HG03108 (cell line): ENCODE measurements at regions not wholly inside any gene's neighbourhood (a gene's known extent, or its start where the extent isn't known, plus 50 kb on each side); places are given as distances from the start of the nearest gene placed in this dataset.
A peak's percentile ranks its signal among the peaks of the same experiment; 100 is the strongest.

Source experiments
- ATAC-seq: cut with Tn5 transposase; IDR thresholded peaks from one replicate; pipeline ENCODE4 v1.9.1; 2021; ENCODE audit warnings: moderate library complexity; ENCODE audit not compliant: unreplicated experiment

- no peak for ATAC-seq
Observed at GRCh38 chr5:106172681-106173532, 1497.8 kb downstream of the EFNA5 start.

GRCh38 chr5:106171708-106172107 is 1499.0 kb downstream of the EFNA5 start:
- no peak for ATAC-seq

DNA sequence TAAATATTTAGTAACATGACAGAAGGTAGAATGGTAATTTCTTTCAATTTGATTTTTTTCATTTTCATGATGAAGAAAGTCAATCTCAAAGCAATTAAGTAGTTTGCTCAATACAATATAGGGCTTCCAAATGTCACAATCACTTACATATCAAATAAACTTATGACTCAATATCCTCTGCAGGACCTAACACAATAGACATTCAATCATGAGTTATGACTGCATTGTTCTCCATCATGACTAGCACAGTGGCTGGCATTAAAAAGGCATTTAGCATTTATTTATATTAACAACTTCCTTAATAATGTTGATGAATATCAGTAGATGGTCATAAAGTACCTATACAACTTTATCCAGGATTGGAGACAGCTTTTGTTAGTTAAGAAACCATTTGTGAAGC is 1499.6 kb downstream of the EFNA5 start:
- no peak for ATAC-seq

DNA sequence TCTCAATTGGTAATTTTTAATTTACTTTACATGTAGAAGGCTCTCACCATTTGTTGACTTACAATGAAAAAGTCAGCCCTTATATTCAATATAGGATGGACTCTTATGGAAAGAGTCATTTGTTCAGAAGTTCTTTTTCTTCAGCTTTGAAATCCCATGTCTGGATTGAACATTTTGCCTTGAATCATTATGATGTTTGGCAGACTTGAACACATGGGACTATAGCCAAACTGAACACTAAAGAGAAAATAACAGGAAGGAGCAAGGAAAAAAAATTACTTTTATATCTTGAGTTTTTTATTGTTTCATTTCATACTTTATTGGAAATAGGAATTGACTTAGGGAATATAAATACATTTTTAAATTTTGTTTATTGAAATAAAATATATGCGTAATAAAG is 1503.0 kb downstream of the EFNA5 start:
- no peak for ATAC-seq

GRCh38 chr5:106163233-106163632 is 1507.5 kb downstream of the EFNA5 start:
- ATAC-seq = no peak

- no peak for ATAC-seq
Observed at GRCh38 chr5:106159616-106160015, 1511.1 kb downstream of the EFNA5 start.

- no peak for ATAC-seq
Observed at GRCh38 chr5:106154280-106154716, 1516.4 kb downstream of the EFNA5 start.

GRCh38 chr5:106152569-106152968 is 1518.2 kb downstream of the EFNA5 start:
- no peak for ATAC-seq

GRCh38 chr5:106142116-106142515 is 1528.6 kb downstream of the EFNA5 start:
- ATAC-seq = no peak

GRCh38 chr5:106140101-106140500 is 1530.6 kb downstream of the EFNA5 start:
- no peak for ATAC-seq

DNA sequence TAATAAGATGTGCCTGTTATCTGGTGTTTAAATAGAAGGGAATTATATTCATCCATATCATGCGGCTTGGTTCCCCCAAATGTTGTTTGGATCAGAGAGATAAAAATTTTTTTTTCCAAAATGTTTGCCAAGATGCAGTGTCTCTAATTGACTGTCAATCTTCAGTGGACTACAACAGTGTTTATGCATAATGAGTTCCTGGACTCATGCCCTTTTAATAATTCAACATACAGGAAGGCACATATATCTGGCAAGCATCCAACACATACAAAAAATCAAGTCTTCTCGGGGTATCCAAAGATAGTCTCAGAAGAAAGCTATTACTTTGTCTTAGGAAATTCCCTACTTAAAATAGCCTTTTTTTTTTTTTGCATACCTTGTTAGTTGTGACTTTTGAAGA is 1534.7 kb downstream of the EFNA5 start:
- ATAC-seq = no peak

DNA sequence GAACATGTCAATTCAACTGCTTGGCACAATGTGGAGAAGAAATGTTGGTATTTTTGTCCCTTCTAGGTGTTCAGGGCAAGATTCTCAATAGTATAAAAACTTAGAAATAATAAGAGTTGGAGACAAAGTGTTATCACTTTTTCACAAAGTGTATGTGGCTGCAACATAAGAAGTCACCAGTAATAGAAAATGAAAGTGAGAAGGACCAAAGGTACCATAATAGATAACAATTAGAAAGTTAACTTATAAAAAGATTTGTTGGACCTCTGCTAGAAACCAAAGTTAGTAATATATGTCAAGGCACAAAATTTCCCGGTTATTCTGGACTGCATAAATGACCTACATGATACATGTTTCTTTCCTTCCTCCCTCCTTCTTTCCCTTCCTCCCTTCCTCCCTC is 1535.3 kb downstream of the EFNA5 start:
- no peak for ATAC-seq

- no peak for ATAC-seq
Observed at GRCh38 chr5:106134549-106134948, 1536.2 kb downstream of the EFNA5 start.

GRCh38 chr5:106127985-106128384 is 1542.8 kb downstream of the EFNA5 start:
- ATAC-seq = peak; percentile 58

DNA sequence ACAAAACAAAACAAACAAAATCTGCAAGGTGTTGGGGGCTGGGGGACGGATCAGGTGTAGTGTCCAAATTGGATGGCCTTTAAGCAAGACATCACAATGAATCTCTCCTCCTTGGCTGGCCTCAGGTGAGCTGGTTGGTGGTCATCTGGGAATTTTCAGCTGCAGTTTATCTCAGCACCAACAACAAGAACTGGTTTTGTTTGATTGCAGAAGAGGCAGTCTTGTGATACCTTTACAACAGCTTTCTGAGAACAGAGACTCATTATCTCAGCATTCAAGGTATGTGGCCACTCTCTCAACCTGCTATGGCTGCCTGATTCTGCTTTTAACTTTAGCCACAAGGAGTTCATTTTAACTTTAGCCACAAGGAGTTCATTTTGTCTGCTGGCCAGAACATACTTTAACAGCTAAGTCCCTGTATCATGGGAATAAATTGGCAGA is 1543.4 kb downstream of the EFNA5 start:
- ATAC-seq = no peak

DNA sequence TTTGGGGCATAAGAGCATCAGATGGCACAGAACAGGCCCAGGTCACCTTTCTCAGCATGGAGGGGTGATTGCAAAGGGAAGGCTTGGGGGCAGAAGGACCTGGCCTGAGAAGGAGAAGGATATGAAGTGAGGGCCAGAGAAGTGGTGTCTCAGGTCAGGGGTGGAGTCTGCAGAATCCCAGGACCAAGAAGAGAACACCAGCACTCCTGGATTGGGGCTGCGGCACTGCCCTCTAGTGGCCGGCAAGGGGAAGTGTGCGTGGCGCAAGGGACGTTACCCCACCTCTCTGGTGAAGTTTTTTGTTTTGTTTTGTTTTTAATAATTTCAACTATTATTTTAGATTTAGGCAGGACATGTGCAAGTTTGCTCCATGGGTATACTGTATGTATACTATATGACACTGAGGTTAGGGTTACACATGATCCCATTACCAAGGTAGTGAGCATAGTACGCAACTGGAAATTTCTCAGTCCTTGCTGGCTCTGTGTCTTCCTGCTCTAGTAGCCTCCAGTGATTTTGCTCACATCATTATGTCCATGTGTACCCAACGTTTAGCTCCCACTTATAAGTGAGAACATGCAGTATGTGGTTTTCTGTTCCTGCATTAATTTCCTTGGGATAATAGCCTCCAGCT is 1548.6 kb downstream of the EFNA5 start:
- ATAC-seq = peak; percentile 54

GRCh38 chr5:106116682-106117081 is 1554.1 kb downstream of the EFNA5 start:
- no peak for ATAC-seq

- no peak for ATAC-seq
Observed at GRCh38 chr5:106113922-106114321, 1556.8 kb downstream of the EFNA5 start.

DNA sequence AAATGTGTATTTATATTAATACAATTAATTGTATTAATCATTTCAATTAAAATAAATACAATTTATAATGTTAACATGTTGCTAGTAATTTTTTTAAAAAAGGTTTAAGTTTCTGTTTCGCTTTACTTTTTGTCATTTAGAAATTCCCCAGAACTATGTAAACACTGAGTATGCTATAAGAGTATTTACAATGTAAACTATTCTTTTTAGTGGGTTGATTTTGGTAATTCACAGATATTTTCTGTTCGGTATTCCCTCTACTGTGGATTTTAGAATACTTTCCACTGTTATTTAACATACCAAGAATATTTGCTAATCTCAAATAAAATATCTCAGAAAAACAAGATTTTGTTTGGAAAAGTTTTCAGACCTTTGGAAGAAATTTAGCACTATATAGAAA is 1564.4 kb downstream of the EFNA5 start:
- no peak for ATAC-seq

DNA sequence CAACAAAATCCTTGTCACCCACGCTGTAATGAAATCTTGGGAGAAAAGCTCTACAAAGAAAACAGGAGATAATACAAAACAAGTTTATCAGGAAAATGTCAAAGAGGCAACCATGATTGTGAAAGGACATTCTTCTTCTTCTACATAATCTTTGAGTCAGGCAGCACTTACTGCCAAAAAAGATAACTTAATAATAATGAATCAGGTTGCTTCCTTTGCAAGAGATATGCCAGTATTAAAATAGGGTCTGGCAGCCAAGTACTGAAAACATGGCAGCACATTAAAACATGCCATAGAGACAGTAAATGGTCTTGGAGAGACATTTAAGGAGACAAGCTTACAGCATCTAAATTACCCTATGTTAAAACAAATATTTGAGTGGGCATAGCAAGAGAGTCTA is 1573.4 kb downstream of the EFNA5 start:
- ATAC-seq = no peak

DNA sequence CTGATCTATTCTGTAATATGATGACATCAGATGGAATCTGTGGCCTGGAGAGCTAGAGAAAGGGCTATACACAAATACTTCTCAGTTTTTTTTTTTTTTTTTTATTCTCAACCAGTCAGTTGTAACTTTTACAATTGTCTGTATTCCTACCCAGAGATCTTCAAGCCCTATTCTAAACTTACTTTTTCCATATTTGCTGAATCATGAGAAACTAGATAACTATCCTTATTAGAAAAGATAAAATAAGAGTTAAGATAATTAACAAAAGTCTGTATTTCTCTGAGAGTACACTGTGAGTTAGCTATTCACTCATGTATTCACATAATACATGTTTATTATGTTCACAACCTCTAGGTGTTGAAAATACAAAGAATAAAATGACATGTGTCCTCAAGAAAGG is 1575.9 kb downstream of the EFNA5 start:
- ATAC-seq = no peak

DNA sequence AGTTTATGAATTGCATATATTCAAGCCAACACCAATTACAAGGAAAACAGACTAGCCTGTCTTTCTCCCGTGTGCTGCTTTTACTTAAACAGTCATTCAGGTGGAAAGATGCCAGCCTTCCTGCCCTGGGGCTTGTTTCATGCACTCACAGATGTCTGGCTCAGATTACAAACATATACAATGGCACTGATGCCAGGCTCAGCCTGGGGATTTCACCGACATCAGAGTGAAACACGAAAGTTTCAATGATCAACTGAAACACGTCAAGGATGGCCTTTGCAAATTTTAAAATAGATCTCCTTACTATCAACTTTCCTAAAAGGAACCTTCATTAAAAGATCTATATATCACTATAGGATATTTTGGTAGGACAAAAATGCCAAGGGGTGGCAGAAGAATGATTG is 1576.5 kb downstream of the EFNA5 start:
- no peak for ATAC-seq
